Posterior vena cava (tissue), 2 donors: ENCODE measurements at regions not wholly inside any gene's neighbourhood (a gene's known extent, or its start where the extent isn't known, plus 50 kb on each side); places are given as distances from the start of the nearest gene placed in this dataset.
"Not testable (repeated sequence)": the region's sequence is repeated elsewhere in the genome, so short reads cannot be mapped to it uniquely, and the experiment has no call there.

Experiments
- DNase-seq: peaks from one replicate; pipeline ENCODE4 v3.0.0-alpha.2; 2020; ENCODE audit warnings: low spot score
- intact Hi-C, 2 donors: fragments of 100-400 bp; cut with DNase I; formaldehyde crosslinking; loops; one replicate each; pipeline versions ENCODE4 v1.14.1 to v1.14.2; 2022 to 2023
- donor health status: DM: yes; HTN: yes; CAD: no.
- donor health status: DM: yes; HTN: yes; CAD: no.

GRCh38 chr13:65321423-65321822 lies 1908.7 kb downstream of the PCDH9 start:
- DNase-seq, intact Hi-C loops: not testable (repeated sequence)

GRCh38 chr13:65314008-65314407 lies 1916.1 kb downstream of the PCDH9 start:
- intact Hi-C loops, result no loop called here
- DNase-seq, result peak; percentile 61

DNA sequence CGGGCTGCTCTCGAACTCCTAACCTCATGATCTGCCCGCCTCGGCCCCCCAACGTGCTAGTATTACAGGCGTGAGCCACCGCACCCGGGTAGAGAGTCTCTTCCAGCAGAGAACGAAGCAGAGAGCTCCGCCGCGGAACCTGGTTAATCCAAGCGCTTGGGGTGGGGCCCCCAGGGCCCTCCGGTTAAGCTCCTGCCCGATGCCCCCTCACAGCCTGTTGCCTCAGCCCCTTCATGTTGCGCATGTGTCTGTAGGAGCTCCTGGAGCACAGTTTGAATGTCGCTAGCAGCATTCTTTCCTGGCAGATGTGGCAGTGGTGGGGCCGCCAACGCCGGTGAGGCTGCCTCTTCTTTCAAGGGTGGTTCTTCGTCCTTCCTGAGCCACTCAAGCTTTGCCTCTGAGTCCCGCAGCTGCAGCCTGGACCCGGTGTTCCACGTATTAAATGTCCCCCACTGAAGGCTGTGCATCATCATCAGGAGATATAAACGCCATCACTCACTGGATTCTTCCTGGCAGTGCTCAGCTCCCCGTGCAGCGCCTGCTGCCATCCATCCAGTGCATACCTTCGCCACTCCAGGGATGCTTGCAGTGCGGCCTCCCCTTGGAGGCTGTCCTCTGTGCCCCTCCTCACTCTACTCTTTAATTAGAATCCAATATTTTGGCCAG lies 1919.3 kb downstream of the PCDH9 start:
- peak; percentile 71 for DNase-seq
- intact Hi-C loops, result no loop called here

DNA sequence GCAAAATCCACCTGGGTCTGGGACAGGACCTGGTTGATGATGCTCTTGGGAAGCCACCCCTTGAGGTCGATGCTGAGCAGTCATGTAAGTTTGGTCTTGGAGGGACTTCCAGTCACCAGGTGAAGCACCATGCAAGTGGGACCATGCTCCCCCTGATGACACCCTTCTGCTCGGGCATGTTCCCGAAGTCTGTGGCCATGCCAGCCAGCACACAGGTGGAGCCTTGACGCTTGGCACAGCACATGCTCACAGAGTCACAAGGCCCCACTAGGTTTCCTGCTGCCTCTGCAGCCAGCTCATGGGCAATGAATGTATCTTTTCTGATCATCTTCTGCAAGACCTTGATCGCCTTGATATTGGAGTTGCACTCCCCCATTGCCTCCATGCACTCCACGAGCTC lies 1920.2 kb downstream of the PCDH9 start:
- peak; percentile 71 for DNase-seq
- intact Hi-C loops, result no loop called here

- DNase-seq, intact Hi-C loops: not testable (repeated sequence)
These were observed 1921.4 kb downstream of the PCDH9 start for GRCh38 chr13:65308729-65309128.

DNA sequence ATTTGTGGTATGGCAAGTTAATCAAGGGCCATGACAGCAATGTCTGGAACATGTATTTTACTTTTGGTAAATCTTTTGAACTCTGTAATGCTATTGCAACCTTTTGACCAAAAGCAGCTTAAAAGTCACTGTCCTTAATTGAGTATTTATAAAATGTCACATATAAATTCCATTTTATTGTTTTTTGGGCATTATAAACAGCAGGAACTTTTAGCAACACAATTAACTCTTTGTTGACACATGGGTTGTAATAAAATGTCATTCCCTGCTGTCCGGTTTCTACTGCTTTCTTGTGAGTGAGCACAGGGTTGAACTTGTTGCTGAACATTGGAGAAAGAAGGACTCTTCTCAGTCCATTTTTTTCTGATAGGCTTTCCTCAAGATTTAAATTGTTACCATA lies 1923.1 kb downstream of the PCDH9 start:
- intact Hi-C loops, result no loop called here

DNA sequence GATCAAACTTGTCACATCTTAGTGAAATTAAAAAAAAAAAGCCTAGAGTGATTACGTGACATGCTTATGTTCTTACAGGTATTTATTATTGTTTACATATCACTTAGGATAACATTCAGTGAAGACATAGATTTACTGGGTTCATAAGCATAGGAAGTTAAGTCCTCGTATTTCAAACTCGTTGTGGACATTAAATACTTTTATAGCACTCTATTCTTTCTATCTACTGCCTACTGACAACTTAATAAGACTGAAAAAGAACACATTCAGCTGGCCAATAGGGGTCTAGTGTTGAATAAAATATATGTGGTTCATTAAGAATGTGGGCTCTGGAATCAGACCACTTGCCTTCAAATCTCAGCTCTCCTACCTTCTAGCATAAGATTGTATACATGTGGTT lies 1927.4 kb downstream of the PCDH9 start:
- DNase-seq, result no peak
- intact Hi-C loops, result no loop called here

More for the DNA sequence above, 1923.1 kb downstream of the PCDH9 start:
- DNase-seq, result no peak

DNA sequence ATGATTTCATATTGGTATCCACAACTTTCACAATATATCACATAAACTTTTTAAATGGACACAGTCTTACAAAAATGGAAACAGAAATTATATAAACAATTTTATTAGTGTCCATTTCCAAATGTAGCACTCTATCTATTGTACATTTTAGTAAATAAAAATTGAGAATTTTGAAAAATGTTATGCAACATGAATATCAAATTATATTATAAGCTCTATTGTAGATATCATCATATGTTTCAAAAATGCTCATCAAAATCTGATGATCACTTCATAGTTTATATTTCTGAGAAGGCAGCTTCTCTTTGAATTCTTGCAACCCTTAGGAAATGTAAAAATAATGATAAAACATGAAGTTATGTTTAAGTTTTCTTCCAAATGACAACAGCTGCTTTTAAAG lies 1928.6 kb downstream of the PCDH9 start:
- intact Hi-C loops, result no loop called here
- DNase-seq, result no peak

GRCh38 chr13:65300220-65300619 lies 1929.9 kb downstream of the PCDH9 start:
- no peak for DNase-seq
- intact Hi-C loops, result no loop called here

DNA sequence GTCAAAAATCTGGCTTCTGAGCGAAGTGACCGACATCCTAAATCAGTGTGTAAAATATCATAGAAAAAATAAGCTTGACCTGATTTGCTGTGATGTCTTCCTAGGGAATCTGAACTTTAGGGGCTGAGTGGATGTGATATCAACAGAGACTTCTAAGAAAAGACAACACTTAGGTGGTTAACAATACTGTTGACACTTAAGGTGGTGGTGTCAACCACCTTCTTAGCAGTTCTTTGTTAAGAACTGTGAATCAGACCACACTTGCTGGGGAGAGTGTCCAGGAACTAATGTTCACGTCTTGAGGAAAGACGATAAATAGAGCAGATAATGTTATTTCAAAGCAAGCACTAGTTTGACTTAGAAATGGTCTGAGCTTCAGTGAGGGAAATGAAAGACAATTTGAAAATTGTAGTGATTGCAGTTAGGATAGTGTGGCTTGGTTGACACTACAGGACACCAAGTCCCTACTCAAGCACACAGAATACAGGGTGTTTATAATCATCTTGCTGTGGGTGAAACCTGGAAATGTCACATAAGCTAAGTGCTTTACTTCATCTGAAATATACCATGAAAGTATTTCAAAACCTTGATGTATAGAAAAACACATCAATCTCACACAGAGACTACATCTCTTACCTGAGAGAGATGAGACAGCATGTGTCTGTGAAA lies 1936.5 kb downstream of the PCDH9 start:
- DNase-seq, result no peak
- intact Hi-C loops, result no loop called here

DNA sequence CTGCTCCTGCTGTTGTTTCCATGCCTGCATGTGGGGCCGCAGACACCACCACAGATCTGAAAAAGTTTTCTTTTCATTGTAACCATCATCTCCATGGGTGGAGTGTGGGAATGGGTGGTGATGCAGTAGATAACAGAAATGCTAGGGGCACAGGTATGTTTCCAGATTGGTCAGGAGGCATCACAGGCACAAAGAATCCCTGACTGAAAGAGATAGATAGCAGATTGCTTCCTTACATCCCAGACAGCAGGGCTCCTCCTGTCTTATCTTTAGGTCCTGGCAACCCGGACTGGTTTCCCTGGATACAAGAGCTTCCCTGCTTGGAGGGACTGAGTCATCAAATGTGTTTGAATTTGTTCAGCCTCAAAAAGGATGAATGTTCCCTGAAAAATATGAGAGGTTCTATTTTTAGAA lies 1937.6 kb downstream of the PCDH9 start:
- no peak for DNase-seq
- intact Hi-C loops, result no loop called here

DNA sequence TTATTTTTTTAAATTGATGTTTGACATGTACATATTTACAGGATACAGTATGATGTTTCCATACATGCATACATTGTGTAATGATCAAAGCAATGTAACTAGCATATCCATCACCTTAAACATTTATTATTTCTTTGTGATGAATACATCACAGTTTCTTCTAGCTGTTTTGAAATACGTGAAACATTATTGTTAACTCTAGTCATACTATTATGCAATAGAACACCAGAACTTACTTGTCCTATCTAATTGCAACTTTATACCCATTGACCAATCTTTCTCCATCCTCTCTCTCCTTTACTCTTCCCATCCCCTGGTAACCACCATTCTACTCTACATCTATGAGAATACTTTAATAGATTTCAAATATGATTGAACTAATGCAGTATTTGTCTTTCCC lies 1942.7 kb downstream of the PCDH9 start:
- intact Hi-C loops, result no loop called here
- DNase-seq, result no peak

DNA sequence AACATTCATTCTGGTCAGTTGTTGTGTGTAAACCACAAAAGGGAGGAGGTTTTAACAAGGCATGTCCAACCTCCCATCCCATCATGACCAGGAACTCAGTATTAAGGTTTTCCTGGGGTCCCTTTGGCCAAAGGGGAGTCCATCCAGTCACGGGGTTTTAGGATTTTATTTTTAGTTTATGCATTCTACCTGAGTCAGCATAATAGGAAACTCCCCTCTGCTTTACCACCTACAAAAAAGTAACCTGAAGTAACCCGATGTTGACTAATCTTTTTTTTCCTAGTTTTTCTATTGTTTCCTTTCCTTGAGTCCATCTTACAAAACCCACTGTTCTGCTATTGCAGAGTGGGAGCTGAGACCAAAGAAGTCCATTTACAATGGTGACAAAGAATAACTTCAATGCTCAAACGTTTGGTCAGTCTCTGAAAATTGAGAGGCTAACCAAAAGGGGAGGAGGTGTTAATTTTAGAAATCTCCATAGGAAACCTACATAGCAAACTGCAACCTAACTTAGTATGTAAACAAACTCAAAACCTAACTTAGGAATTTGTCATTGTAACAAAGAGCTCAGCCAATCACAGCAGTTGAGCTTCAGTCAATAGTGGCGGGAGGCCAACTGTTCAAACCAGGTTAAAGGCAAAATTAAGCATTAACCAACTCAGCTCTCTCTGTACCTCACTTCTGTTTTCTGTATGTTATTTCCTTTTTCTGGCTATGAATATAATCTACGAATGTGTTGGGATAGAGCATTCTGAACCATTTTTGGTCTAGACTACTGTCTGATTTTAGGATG lies 1954.1 kb downstream of the PCDH9 start:
- no peak for DNase-seq
- intact Hi-C loops, result no loop called here

DNA sequence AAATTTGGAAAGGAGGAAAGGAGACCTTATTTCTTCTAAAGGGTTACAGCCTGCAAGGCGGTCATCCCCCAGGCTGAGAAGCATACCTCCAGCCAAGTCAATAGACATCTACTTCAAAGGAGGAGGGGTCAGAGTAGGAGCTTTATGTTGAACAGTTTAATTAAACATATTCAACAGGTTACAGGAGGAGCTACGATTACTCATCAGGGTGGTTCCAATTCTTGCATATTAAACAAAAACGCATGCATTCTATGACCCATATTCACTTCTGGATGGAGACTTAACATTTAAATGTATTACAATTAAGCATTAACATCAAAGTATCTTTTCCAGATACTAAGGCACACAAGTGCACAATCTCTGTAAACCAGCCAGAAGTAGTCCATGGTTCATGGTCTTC lies 1955.0 kb downstream of the PCDH9 start:
- DNase-seq, result no peak
- intact Hi-C loops, result no loop called here

DNA sequence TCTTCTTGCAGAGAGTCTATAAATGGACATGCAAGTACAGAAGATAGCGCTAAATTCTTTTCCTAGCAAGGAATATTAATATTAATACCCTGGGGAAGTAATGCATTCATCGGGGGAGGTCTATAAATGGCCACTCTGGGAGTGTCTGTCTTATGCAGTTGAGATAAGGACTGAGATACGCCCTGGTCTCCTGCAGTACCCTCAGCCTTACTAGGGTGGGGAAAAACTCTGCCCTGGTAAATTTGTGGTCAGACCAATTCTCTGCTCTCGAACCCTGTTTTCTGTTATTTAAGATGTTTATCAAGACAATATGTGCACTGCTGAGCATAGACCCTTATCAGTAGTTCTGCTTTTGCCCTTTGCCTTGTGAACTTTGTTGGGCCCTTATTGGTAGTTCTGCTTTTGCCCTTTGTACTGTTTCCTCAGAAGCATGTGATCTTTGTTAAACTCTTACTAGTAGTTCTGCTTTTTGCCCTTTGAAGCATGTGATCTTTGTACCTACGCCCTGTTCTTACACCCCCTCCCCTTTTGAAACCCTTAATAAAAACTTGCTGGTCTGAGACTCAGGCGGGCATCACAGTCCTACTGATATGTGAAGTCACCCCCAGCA lies 1956.2 kb downstream of the PCDH9 start:
- DNase-seq, intact Hi-C loops: not testable (repeated sequence)

DNA sequence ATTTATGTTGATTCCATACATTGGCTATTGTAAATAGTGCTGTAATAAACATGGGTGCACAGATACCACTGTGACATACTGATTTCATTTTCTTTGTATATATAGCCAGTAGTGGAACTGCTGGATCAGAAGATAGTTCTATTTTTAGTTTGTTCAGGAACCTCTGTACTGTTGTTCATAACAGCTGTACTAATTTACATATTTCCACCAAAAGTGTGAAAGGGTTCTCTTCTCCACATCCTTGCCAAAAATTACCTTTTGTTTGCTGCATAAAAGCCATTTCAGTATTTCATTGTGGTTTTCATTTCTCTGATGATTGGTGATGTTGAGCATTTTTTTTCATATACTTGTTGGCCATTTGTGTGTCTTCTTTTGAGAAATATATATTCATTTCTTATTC lies 1962.1 kb downstream of the PCDH9 start:
- DNase-seq, result no peak
- intact Hi-C loops, result no loop called here

DNA sequence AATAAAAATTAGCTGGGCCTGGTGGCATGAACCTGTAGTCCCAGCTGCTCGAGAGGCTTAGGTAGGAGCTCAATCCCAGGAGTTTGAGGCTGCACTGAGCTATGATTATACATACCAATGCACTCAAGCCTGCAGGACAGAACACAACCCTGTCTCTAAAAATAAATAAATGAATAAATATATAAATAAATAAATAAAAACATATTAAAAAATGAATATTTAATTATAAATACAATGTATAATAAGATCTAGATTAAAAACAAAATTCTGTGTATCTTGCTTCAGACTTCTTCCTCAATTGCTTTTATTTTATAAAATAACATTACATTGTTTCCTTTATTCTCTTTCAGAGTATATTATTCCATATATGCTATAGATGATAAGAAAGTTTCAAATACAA lies 1964.1 kb downstream of the PCDH9 start:
- DNase-seq, result no peak
- intact Hi-C loops, result no loop called here

GRCh38 chr13:65264066-65264465 lies 1966.1 kb downstream of the PCDH9 start:
- peak; percentile 35 for DNase-seq
- intact Hi-C loops, result no loop called here

DNA sequence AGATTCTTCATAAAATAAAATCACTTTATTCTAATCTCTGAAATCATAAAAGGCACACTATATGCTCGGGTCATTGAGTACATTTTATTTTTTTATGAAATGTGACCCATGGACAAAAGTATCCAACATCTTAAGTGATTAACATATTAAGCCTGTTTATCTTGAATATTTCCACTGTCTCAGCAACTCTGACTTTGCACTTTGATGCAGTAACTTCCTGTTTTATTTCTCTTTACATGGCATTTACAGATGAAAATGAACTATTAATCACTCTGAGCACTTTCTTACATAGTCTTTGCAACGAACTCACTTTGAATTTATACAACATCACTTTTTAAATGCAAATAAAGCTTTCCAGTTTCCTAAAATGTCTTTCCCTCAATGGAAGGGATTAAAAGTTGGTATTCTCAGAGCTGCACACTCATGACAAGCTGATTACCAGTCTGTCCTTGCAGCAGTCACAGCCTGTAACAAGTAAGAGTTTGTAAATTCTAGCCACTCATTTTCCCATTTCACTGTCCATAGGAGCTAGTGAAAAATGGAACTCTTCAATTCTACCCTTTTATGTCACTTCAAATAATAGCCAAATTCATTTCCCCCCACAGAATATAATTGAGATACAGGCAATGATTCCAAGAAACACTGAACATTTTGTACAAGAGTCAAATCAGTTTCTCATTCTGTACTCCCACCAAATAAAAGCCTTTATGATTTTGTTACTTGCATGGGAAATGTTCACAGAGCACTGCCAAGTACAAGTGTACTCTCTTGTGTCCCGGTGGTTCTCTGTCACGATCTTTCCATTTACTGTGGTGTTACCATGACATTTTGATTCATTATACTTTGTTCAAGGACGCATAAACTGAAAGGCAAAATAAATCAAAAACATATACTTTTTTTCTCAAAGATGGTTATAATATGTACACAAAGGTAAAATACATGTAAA lies 1968.9 kb downstream of the PCDH9 start:
- no peak for DNase-seq
- intact Hi-C loops, result no loop called here
